ENCODE measurements at regions not wholly inside any gene's neighbourhood (a gene's known extent, or its start where the extent isn't known, plus 50 kb on each side); places are given as distances from the start of the nearest gene placed in this dataset.
A peak's percentile ranks its signal among the peaks of the same experiment; 100 is the strongest.

DNA sequence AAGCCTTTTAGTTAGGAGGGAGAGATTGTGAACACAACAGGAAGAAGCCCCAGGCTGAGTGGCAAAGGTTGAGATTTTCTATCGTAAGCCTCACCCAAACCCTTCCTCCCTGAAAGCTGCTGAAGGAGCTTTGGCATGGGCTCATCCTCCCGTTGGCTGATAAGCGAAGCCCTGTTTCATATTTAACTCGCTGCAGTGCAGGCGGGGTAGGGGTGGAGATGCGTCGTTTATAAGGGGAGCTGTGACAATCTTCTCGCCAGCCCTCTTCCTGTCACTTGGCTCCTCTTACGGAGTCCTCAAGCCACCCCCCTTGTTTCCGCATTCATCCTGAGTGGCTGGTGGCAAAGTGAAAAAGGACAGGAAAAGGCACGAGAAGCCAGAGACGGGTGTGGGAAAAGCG lies 137.0 kb downstream of the OR4C45 start:
- WGBS (ENCODE audit: missing lambda C conversion rate): 49% methylated on average over 13 of the region's 13 CpGs
- H3K9me3 ChIP-seq: peaks cover 4% of the 10 kb centered on the region; the same call in 1 of the 3 replicates
- CTCF ChIA-PET: interaction anchor here (1.3 kb wide), 1 partner anchor 9 kb away, joined by 3 read pairs; no protein-coding TSS in a partner anchor
- H3K4me3 ChIP-seq: no peak overlapping the region
- ATAC-seq (no peak), FAIRE-seq (no peak), DNase-seq (ENCODE audit: low read depth in 1 of 2, low spot score in 1 of 2) (no peak)
- H3K4me2 ChIP-seq: no peak overlapping the region
- H3K4me1 ChIP-seq: no peaks in the 10 kb centered on the region
- TF ChIP-seq ZNF302 (CRISPR knock-in tag; IDR thresholded peaks at IDR 0.05): no peak
- TF ChIP-seq KDM1A (IDR thresholded peaks at IDR 0.05; ENCODE audit: low read depth): no peak
- POLR2A ChIA-PET: no interaction called here
- no peak overlapping the region for H3K27ac ChIP-seq

DNA sequence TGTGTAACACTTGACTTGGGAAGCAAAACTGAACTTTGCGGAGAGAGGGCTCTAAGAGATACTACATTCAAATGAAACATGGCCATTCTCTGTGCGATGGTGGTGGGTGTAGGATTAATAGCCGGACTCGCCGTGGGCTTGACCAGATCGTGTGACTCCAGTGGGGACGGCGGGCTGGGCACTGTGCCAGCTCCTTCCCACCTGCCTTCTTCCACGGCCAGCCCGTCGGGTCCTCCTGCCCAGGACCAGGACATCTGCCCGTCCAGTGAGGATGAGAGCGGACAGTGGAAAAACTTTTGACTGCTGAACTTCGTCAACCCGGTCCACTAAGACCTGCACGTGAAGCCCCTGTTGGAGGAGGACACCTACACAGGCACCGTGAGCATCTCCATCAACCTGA lies 137.4 kb downstream of the OR4C45 start:
- no peak for TF ChIP-seq ZSCAN20 (CRISPR knock-in tag; IDR thresholded peaks at IDR 0.05)
- TF ChIP-seq CEBPB (IDR thresholded peaks at IDR 0.05): no peak
- no peak for TF ChIP-seq RARB (CRISPR knock-in tag; IDR thresholded peaks at IDR 0.05)
- Histone ChIP-seq H3K4me3 (no peak overlapping the region), H3K4me2 (no peak overlapping the region), H3K9me3 (peaks cover 4% of the 10 kb centered on the region; the same call in 1 of the 3 replicates), H3K4me1 (no peaks in the 10 kb centered on the region), H3K27ac (no peak overlapping the region)
- FAIRE-seq (no peak), DNase-seq (ENCODE audit: low read depth in 1 of 2, low spot score in 1 of 2) (no peak), ATAC-seq (no peak)
- WGBS (ENCODE audit: missing lambda C conversion rate): 43% methylated on average over 16 of the region's 17 CpGs
- ChIA-PET CTCF (interaction anchor here (1.3 kb wide), 1 partner anchor 10 kb away, joined by 3 read pairs; no protein-coding TSS in a partner anchor), POLR2A (no interaction called here)

DNA sequence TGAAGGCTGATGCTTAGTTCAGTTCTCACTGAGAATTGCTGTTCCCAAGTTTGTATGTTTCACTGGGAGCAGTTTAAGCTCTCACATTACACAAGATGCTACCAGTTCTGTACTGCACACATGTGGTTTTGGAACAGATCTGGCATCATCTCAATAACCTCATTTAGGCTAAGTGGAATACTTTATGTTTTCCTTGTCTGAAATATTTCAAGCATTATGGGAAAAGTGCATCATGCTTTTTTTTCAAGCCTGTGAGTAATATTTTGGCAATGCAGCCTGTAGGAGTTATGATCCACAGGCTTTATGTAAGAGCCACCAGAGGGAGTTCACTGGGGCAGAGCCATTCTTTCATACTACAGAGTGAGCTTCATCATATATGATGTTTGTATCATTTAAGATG lies 141.5 kb downstream of the OR4C45 start:
- FAIRE-seq: no peak
- ChIA-PET POLR2A (no interaction called here), CTCF (no interaction called here)
- no peak for ATAC-seq
- no peak for DNase-seq (ENCODE audit: low read depth in 1 of 2, low spot score in 1 of 2)
- Histone ChIP-seq H3K4me1 (no peaks in the 10 kb centered on the region), H3K4me3 (no peak overlapping the region), H3K4me2 (no peak overlapping the region), H3K27ac (no peak overlapping the region), H3K9me3 (peaks cover 4% of the 10 kb centered on the region; the same call in 1 of the 3 replicates)
- no peak for TF ChIP-seq NR3C1 (IDR thresholded peaks at IDR 0.05)
- TF ChIP-seq, protein P1, sequence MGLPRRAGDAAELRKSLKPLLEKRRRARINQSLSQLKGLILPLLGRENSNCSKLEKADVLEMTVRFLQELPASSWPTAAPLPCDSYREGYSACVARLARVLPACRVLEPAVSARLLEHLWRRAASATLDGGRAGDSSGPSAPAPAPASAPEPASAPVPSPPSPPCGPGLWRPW (IDR thresholded peaks at IDR 0.05): no peak
- no peak for TF ChIP-seq CEBPB (IDR thresholded peaks at IDR 0.05)
- no peak for TF ChIP-seq EHMT2 (IDR thresholded peaks at IDR 0.05; ENCODE audit: low read depth)
- no peak for TF ChIP-seq TP53 (CRISPR knock-in tag; IDR thresholded peaks at IDR 0.05)
- TF ChIP-seq FOSB (CRISPR knock-in tag; IDR thresholded peaks at IDR 0.05): no peak
- no peak for TF ChIP-seq KDM5A (IDR thresholded peaks at IDR 0.05)

DNA sequence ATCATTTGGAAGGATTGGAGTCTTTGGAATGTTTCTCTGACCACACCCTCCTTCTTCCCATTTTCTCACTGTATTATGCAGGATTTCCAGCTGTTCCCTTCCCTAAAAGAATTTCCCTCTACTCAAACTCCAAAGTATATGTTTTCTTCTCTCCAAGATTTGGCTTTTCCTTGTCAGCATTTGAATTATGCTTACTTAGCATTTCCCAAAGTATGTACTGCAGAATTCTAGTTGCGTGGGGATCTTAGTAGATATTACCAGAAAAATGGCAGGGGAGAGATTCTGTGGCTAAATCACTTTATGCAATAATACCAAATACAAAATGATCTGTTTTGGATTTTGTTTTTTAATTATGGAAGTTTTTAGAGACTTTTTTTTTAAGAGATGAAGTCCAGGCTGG lies 142.3 kb downstream of the OR4C45 start:
- Histone ChIP-seq H3K9me3 (peaks cover 4% of the 10 kb centered on the region; the same call in 1 of the 3 replicates), H3K27ac (no peak overlapping the region), H3K4me2 (no peak overlapping the region), H3K4me3 (no peak overlapping the region), H3K4me1 (no peaks in the 10 kb centered on the region)
- ChIA-PET POLR2A (no interaction called here), CTCF (no interaction called here)
- FAIRE-seq: no peak
- DNase-seq (ENCODE audit: low read depth in 1 of 2, low spot score in 1 of 2): no peak
- TF ChIP-seq HOXB5 (CRISPR knock-in tag; IDR thresholded peaks at IDR 0.05) (no peak), MAFK (IDR thresholded peaks at IDR 0.05; ENCODE audit: partially characterized antibody) (peak; percentile 80), JUNB (IDR thresholded peaks at IDR 0.05) (no peak), CHD4 (IDR thresholded peaks at IDR 0.05; ENCODE audit: borderline replicate concordance) (no peak)
- TF ChIP-seq, protein P2, sequence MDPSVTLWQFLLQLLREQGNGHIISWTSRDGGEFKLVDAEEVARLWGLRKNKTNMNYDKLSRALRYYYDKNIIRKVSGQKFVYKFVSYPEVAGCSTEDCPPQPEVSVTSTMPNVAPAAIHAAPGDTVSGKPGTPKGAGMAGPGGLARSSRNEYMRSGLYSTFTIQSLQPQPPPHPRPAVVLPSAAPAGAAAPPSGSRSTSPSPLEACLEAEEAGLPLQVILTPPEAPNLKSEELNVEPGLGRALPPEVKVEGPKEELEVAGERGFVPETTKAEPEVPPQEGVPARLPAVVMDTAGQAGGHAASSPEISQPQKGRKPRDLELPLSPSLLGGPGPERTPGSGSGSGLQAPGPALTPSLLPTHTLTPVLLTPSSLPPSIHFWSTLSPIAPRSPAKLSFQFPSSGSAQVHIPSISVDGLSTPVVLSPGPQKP (IDR thresholded peaks at IDR 0.05; ENCODE audit: low read depth, low read length): no peak
- TF ChIP-seq, protein P3, sequence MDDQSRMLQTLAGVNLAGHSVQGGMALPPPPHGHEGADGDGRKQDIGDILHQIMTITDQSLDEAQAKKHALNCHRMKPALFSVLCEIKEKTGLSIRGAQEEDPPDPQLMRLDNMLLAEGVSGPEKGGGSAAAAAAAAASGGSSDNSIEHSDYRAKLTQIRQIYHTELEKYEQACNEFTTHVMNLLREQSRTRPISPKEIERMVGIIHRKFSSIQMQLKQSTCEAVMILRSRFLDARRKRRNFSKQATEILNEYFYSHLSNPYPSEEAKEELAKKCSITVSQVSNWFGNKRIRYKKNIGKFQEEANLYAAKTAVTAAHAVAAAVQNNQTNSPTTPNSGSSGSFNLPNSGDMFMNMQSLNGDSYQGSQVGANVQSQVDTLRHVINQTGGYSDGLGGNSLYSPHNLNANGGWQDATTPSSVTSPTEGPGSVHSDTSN (IDR thresholded peaks at IDR 0.05): no peak
- TF ChIP-seq, protein P4, sequence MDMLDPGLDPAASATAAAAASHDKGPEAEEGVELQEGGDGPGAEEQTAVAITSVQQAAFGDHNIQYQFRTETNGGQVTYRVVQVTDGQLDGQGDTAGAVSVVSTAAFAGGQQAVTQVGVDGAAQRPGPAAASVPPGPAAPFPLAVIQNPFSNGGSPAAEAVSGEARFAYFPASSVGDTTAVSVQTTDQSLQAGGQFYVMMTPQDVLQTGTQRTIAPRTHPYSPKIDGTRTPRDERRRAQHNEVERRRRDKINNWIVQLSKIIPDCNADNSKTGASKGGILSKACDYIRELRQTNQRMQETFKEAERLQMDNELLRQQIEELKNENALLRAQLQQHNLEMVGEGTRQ (IDR thresholded peaks at IDR 0.05): no peak
- no peak for ATAC-seq
- WGBS (ENCODE audit: missing lambda C conversion rate): 66% methylated on average over 1 of the region's 1 CpG

Data from A549 (cell line).